NCI-H226 (cell line): ENCODE measurements at regions not wholly inside any gene's neighbourhood (a gene's known extent, or its start where the extent isn't known, plus 50 kb on each side); places are given as distances from the start of the nearest gene placed in this dataset.
"Not testable (repeated sequence)": the region's sequence is repeated elsewhere in the genome, so short reads cannot be mapped to it uniquely, and the experiment has no call there.

ENCODE experiments used
- DNase-seq: peaks from one replicate; pipeline ENCODE4 v3.0.0-alpha.2; 2015

- no peak for DNase-seq
These were observed 214.8 kb downstream of the KLF6 start for GRCh38 chr10:3570131-3570729.

- no peak for DNase-seq
These were observed 216.0 kb downstream of the KLF6 start for GRCh38 chr10:3568983-3569382.

- DNase-seq: no peak
These were observed 216.6 kb downstream of the KLF6 start for GRCh38 chr10:3568392-3568791.

GRCh38 chr10:3567291-3567963 is 217.6 kb downstream of the KLF6 start:
- no peak for DNase-seq

GRCh38 chr10:3566627-3567026 is 218.4 kb downstream of the KLF6 start:
- no peak for DNase-seq

- DNase-seq: no peak
These were observed 220.5 kb downstream of the KLF6 start for GRCh38 chr10:3564346-3565002.

- no peak for DNase-seq
These were observed 221.7 kb downstream of the KLF6 start for GRCh38 chr10:3563298-3563697.

- not testable (repeated sequence) for DNase-seq
These were observed 224.4 kb downstream of the KLF6 start for GRCh38 chr10:3560628-3561027.

- DNase-seq: no peak
These were observed 225.5 kb downstream of the KLF6 start for GRCh38 chr10:3559527-3559926.

GRCh38 chr10:3559011-3559410 is 226.0 kb downstream of the KLF6 start:
- no peak for DNase-seq

GRCh38 chr10:3556191-3557017 is 228.6 kb downstream of the KLF6 start:
- DNase-seq: not testable (repeated sequence)

- no peak for DNase-seq
These were observed 230.9 kb downstream of the KLF6 start for GRCh38 chr10:3554121-3554522.

- no peak for DNase-seq
These were observed 232.7 kb downstream of the KLF6 start for GRCh38 chr10:3552281-3552680.

- DNase-seq: no peak
These were observed 233.2 kb downstream of the KLF6 start for GRCh38 chr10:3551761-3552160.

- no peak for DNase-seq
These were observed 235.9 kb downstream of the KLF6 start for GRCh38 chr10:3549118-3549517.

GRCh38 chr10:3548702-3549101 is 236.3 kb downstream of the KLF6 start:
- no peak for DNase-seq

GRCh38 chr10:3548076-3548475 is 236.9 kb downstream of the KLF6 start:
- DNase-seq: no peak

GRCh38 chr10:3544561-3544960 is 240.4 kb downstream of the KLF6 start:
- no peak for DNase-seq

GRCh38 chr10:3542185-3542611 is 242.8 kb downstream of the KLF6 start:
- DNase-seq: peak; percentile 73

- DNase-seq: no peak
These were observed 245.2 kb downstream of the KLF6 start for GRCh38 chr10:3539696-3540383.

GRCh38 chr10:3538656-3539531 is 246.1 kb downstream of the KLF6 start:
- peak; percentile 70 for DNase-seq

- DNase-seq: no peak
These were observed 246.7 kb downstream of the KLF6 start for GRCh38 chr10:3538291-3538655.
